PC-3 (cell line): ENCODE measurements at regions not wholly inside any gene's neighbourhood (a gene's known extent, or its start where the extent isn't known, plus 50 kb on each side); places are given as distances from the start of the nearest gene placed in this dataset.

Experiments used
- ATAC-seq: fragments of 200-7000 bp; cut with Tn5 transposase; 2 replicates; pipeline ENCODE4 v1.9.1; 2020; ENCODE audit warnings: mild to moderate bottlenecking, moderate library complexity
- BruUV-seq: library from RNA; stranded (reverse); fragments of 400-500 nt; replicated peaks from 2 replicates; lab custom pipeline; 2021; lab: Mats Ljungman, UMichigan
- CTCF ChIA-PET: fragments of 300-600 bp; sonication (Branson Sonifier 250); formaldehyde crosslinking; loops from one replicate; lab custom pipeline; 2022; ENCODE audit warnings: antibody characterized with exemption; lab: Charles Lee
- POLR2A ChIA-PET: fragments of 300-600 bp; sonication (Branson Sonifier 250); formaldehyde crosslinking; loops from one replicate; lab custom pipeline; 2022; ENCODE audit warnings: antibody characterized with exemption; ENCODE audit not compliant: unreplicated experiment; lab: Charles Lee
- DNase-seq: peaks from one replicate; pipeline ENCODE4 v3.0.0-alpha.2; 2015
- H2AFZ ChIP-seq: fragments of 300-600 bp; sonication (generic); 2 replicates; pipeline ENCODE4 v1.6.0; 2016; ENCODE audit warnings: antibody characterized with exemption, low read length
- H3F3A ChIP-seq: fragments of 300-600 bp; sonication (generic); one replicate; pipeline ENCODE4 v1.6.0; 2017; ENCODE audit warnings: antibody characterized with exemption, low read length, control low read depth, mild to moderate bottlenecking; ENCODE audit not compliant: unreplicated experiment
- H3K27ac ChIP-seq: fragments of 300-600 bp; sonication (generic); 2 replicates; pipeline ENCODE4 v1.5.1; 2016; ENCODE audit warnings: mild to moderate bottlenecking, low read length
- H3K27me3 ChIP-seq: fragments of 300-600 bp; sonication (generic); 2 replicates; pipeline ENCODE4 v1.6.1; 2016; ENCODE audit warnings: low read length, mixed read lengths
- H3K36me3 ChIP-seq: fragments of 300-600 bp; sonication (generic); 2 replicates; pipeline ENCODE4 v1.6.1; 2016; ENCODE audit warnings: low read depth, mixed run types, low read length, mixed read lengths
- H3K4me1 ChIP-seq: fragments of 300-600 bp; sonication (generic); 2 replicates; pipeline ENCODE4 v1.5.1; 2016; ENCODE audit warnings: low read length; ENCODE audit not compliant: insufficient read depth
- H3K4me2 ChIP-seq: fragments of 300-600 bp; sonication (generic); 2 replicates; pipeline ENCODE4 v1.6.0; 2016; ENCODE audit warnings: low read length
- H3K4me3 ChIP-seq: fragments of 300-600 bp; sonication (generic); 2 replicates; pipeline ENCODE4 v1.5.1; 2016; ENCODE audit warnings: mild to moderate bottlenecking, low read length, mixed read lengths
- H3K79me2 ChIP-seq: fragments of 300-600 bp; sonication (generic); 2 replicates; pipeline ENCODE4 v1.6.1; 2017; ENCODE audit warnings: low read length, mixed read lengths
- H3K9ac ChIP-seq: fragments of 300-600 bp; sonication (generic); 2 replicates; pipeline ENCODE4 v1.6.0; 2016; ENCODE audit warnings: mild to moderate bottlenecking, low read length
- H3K9me2 ChIP-seq: fragments of 300-600 bp; sonication (generic); replicated peaks from 2 replicates; pipeline ENCODE4 v1.6.1; 2016; ENCODE audit warnings: mixed run types, low read length, mixed read lengths
- H3K9me3 ChIP-seq: fragments of 300-600 bp; sonication (generic); 2 replicates; pipeline ENCODE4 v1.6.1; 2016; ENCODE audit warnings: low read length, mixed read lengths
- H4K20me1 ChIP-seq: fragments of 300-600 bp; sonication (generic); 2 replicates; pipeline ENCODE4 v1.6.1; 2016; ENCODE audit warnings: low read length, mixed read lengths
- EZH2 ChIP-seq: fragments of 300-600 bp; sonication (generic); IDR thresholded peaks from one replicate; pipeline ENCODE4 v1.6.1; 2017; ENCODE audit warnings: antibody characterized with exemption, mild to moderate bottlenecking, low read length; ENCODE audit not compliant: unreplicated experiment
- EZH2phosphoT487 ChIP-seq: fragments of 300-600 bp; sonication (generic); IDR thresholded peaks from 2 replicates; pipeline ENCODE4 v1.6.1; 2018; ENCODE audit warnings: mild to moderate bottlenecking, antibody characterized with exemption, low read length, borderline replicate concordance
- intact Hi-C: fragments of 100-400 bp; cut with micrococcal nuclease; formaldehyde crosslinking; loops from 2 replicates; pipeline ENCODE4 v1.9.0; 2023
- TF ChIP-seq, protein P1 (sequence below): fragments of 300-600 bp; sonication (generic); conservative IDR thresholded peaks from 2 replicates; pipeline ENCODE4 v1.5.1; 2017; ENCODE audit warnings: antibody characterized with exemption, low read depth, mild to moderate bottlenecking, low read length

DNA sequence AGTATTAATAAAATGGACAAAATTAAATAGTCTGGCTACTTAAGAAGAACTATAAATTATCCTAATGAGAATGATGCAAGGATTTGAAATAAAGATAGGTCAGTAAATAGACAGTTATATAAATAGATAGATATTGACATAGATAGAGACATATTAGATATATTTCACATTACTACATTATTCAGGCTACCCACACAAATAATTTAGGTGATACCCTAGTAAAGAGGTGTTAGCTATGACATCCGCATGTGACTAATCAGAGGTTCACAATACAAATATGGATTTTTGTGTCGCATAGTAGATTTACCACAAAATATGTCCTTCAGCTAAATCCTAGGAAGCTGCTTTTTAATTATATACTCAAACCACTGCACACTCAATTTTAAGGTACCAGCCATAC lies 729.0 kb upstream of the ANO3 start:
- ChIA-PET POLR2A (no interaction called here), CTCF (no interaction called here)
- no peaks in the 10 kb centered on the region for H4K20me1 ChIP-seq
- DNase-seq (no peak), ATAC-seq (no peak)
- no peak overlapping the region for H2AFZ ChIP-seq
- H3K4me3 ChIP-seq, result no peak overlapping the region
- H3K27me3 ChIP-seq, result no peaks in the 10 kb centered on the region
- no peaks in the 10 kb centered on the region for H3K36me3 ChIP-seq
- H3K9me2 ChIP-seq, result no peaks in the 10 kb centered on the region
- H3K9me3 ChIP-seq, result no peaks in the 10 kb centered on the region
- no peak overlapping the region for H3K9ac ChIP-seq
- TF ChIP-seq EZH2, result no peak
- TF ChIP-seq EZH2phosphoT487, result no peak
- TF ChIP-seq, protein P1, sequence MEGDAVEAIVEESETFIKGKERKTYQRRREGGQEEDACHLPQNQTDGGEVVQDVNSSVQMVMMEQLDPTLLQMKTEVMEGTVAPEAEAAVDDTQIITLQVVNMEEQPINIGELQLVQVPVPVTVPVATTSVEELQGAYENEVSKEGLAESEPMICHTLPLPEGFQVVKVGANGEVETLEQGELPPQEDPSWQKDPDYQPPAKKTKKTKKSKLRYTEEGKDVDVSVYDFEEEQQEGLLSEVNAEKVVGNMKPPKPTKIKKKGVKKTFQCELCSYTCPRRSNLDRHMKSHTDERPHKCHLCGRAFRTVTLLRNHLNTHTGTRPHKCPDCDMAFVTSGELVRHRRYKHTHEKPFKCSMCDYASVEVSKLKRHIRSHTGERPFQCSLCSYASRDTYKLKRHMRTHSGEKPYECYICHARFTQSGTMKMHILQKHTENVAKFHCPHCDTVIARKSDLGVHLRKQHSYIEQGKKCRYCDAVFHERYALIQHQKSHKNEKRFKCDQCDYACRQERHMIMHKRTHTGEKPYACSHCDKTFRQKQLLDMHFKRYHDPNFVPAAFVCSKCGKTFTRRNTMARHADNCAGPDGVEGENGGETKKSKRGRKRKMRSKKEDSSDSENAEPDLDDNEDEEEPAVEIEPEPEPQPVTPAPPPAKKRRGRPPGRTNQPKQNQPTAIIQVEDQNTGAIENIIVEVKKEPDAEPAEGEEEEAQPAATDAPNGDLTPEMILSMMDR, result no peak
- H3K4me2 ChIP-seq, result no peak overlapping the region
- no peak overlapping the region for H3K27ac ChIP-seq
- BruUV-seq, result no TSS peak
- H3F3A ChIP-seq, result no peaks in the 10 kb centered on the region
- no peaks in the 10 kb centered on the region for H3K79me2 ChIP-seq
- intact Hi-C loops, result no loop called here
- no peaks in the 10 kb centered on the region for H3K4me1 ChIP-seq

DNA sequence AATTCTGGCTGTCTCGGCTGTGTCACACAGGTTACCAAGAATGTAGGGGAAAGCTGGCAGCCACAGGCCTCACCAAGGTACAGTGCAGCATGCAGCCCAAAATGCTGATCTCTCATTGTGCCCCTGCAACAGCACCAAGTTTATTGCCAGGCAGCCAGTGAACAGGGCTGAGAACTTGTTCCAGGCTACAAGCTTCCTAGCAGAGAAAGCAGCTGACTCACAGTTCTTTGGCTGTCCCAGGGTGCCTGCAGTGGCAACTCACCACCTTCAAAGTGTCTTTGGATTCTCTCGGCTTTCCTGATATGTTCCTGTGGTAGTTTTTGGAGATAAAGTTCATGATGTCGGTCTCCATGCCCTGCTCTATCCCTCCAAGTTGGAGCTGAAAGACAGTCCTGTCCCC lies 719.1 kb upstream of the ANO3 start:
- Histone ChIP-seq H3K4me3 (no peak overlapping the region), H3K4me1 (no peaks in the 10 kb centered on the region), H4K20me1 (no peaks in the 10 kb centered on the region), H3K27ac (no peak overlapping the region), H3K27me3 (no peaks in the 10 kb centered on the region), H3K36me3 (no peaks in the 10 kb centered on the region), H3K9me2 (no peaks in the 10 kb centered on the region), H3K9me3 (no peaks in the 10 kb centered on the region), H3K79me2 (no peaks in the 10 kb centered on the region), H3F3A (no peaks in the 10 kb centered on the region), H3K4me2 (no peak overlapping the region), H2AFZ (no peak overlapping the region), H3K9ac (no peak overlapping the region)
- intact Hi-C loops, result no loop called here
- CTCF ChIA-PET, result no interaction called here
- TF ChIP-seq, protein P1, result no peak
- TF ChIP-seq EZH2phosphoT487, result no peak
- no peak for TF ChIP-seq EZH2
- DNase-seq (no peak), ATAC-seq (no peak)
- POLR2A ChIA-PET, result no interaction called here
- BruUV-seq, result no TSS peak

DNA sequence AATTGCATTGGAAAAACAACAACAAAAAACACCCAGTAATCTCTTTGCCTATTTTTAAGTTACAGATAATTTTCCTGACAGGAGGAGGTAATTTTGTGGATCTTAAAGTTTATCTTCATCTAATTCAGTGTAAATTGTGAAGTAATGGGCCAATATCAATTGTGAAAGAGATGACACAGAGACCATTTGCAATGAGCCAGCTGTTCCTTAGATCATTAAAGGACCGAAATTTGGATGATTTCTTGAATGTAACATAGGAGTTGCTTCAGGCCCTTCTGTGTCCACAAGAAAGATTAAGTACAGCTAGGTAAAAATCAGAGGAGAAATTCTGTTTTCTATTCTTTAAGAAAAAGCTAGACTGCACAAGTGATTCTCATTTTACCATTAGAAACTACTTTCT lies 718.5 kb upstream of the ANO3 start:
- CTCF ChIA-PET, result no interaction called here
- TF ChIP-seq EZH2phosphoT487 (no peak), EZH2 (no peak)
- TF ChIP-seq, protein P1, result no peak
- POLR2A ChIA-PET, result no interaction called here
- no peak overlapping the region for H2AFZ ChIP-seq
- H3K4me3 ChIP-seq, result no peak overlapping the region
- no peaks in the 10 kb centered on the region for H3K9me2 ChIP-seq
- no peaks in the 10 kb centered on the region for H3K4me1 ChIP-seq
- no peak for ATAC-seq
- H3K27ac ChIP-seq, result no peak overlapping the region
- no peaks in the 10 kb centered on the region for H4K20me1 ChIP-seq
- BruUV-seq, result no TSS peak
- no peaks in the 10 kb centered on the region for H3K9me3 ChIP-seq
- H3K79me2 ChIP-seq, result no peaks in the 10 kb centered on the region
- no peaks in the 10 kb centered on the region for H3K36me3 ChIP-seq
- no peaks in the 10 kb centered on the region for H3K27me3 ChIP-seq
- no peaks in the 10 kb centered on the region for H3F3A ChIP-seq
- intact Hi-C loops, result no loop called here
- H3K4me2 ChIP-seq, result no peak overlapping the region
- no peak overlapping the region for H3K9ac ChIP-seq
- DNase-seq, result no peak
